ENCODE measurements at regions not wholly inside any gene's neighbourhood (a gene's known extent, or its start where the extent isn't known, plus 50 kb on each side); places are given as distances from the start of the nearest gene placed in this dataset.

DNA sequence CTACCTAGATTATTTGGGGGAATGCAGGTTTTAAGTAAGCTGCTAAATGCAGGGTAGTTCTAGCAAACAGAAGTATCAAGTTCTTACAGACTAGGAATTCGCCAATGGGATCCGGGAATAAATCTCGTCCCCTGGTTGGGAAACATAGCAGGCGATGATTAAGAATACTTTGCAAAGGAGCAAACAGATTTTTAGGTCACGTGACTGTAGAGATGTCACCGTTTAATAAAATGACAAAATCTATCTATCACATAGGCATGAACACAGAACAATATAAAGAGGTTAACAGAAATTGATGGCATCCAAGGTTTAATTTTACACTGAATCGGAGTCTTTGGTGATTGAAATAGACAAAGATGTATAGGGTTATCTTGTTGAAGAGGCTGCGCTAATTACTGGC lies 664.1 kb downstream of the BCL11A start:
- Histone ChIP-seq H3K4me3 (ENCODE audit: insufficient read depth, low read length, poor library complexity, severe bottlenecking) (no peak overlapping the region), H3K4me2 (ENCODE audit: low read depth, low read length, poor library complexity, severe bottlenecking) (no peak overlapping the region), H2AFZ (ENCODE audit: low read depth, low read length, severe bottlenecking) (no peak overlapping the region), H4K20me1 (ENCODE audit: low read depth, low read length) (no peaks in the 10 kb centered on the region), H3K27me3 (ENCODE audit: low read length) (no peaks in the 10 kb centered on the region), H3K9me2 (replicated peaks; ENCODE audit: insufficient read depth, low read length) (no peaks in the 10 kb centered on the region), H3K79me2 (ENCODE audit: insufficient read depth, low read length) (no peaks in the 10 kb centered on the region), H3K36me3 (ENCODE audit: low read length) (no peaks in the 10 kb centered on the region), H3K9ac (ENCODE audit: low read length) (no peak overlapping the region), H3K9me3 (ENCODE audit: insufficient read depth, low read length) (no peaks in the 10 kb centered on the region), H3F3A (ENCODE audit: insufficient read depth) (no peaks in the 10 kb centered on the region), H3K27ac (ENCODE audit: low read depth, low read length) (no peak overlapping the region)
- TF ChIP-seq EZH2phosphoT487 (conservative IDR thresholded peaks at IDR 0.05; ENCODE audit: low read length) = no peak
- TF ChIP-seq, protein P1, sequence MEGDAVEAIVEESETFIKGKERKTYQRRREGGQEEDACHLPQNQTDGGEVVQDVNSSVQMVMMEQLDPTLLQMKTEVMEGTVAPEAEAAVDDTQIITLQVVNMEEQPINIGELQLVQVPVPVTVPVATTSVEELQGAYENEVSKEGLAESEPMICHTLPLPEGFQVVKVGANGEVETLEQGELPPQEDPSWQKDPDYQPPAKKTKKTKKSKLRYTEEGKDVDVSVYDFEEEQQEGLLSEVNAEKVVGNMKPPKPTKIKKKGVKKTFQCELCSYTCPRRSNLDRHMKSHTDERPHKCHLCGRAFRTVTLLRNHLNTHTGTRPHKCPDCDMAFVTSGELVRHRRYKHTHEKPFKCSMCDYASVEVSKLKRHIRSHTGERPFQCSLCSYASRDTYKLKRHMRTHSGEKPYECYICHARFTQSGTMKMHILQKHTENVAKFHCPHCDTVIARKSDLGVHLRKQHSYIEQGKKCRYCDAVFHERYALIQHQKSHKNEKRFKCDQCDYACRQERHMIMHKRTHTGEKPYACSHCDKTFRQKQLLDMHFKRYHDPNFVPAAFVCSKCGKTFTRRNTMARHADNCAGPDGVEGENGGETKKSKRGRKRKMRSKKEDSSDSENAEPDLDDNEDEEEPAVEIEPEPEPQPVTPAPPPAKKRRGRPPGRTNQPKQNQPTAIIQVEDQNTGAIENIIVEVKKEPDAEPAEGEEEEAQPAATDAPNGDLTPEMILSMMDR (IDR thresholded peaks at IDR 0.05; ENCODE audit: insufficient read depth, low read length, poor library complexity, severe bottlenecking) = no peak

DNA sequence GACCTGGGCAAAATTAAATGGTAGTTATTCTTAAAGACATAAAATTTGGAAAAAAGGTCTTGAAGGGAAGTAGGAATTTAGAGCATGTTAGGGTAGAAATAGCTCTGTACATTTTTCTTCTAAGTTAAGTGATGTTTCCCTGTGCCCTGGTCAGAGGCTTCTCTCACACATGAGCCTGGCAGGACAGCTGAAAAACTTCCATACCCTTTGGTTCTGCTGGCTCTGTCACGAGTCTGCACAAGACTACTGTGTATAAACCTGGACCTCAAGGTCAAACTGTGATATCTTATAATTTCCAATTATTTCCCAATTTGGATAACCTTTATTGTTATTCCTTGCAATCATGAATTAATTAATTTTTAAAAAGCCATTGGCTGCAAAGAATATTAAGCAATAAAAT lies 664.7 kb downstream of the BCL11A start:
- TF ChIP-seq, protein P1 (IDR thresholded peaks at IDR 0.05; ENCODE audit: insufficient read depth, low read length, poor library complexity, severe bottlenecking) = no peak
- no peak for TF ChIP-seq EZH2phosphoT487 (conservative IDR thresholded peaks at IDR 0.05; ENCODE audit: low read length)
- Histone ChIP-seq H3K79me2 (ENCODE audit: insufficient read depth, low read length) (no peaks in the 10 kb centered on the region), H3K4me2 (ENCODE audit: low read depth, low read length, poor library complexity, severe bottlenecking) (no peak overlapping the region), H3K27ac (ENCODE audit: low read depth, low read length) (no peak overlapping the region), H2AFZ (ENCODE audit: low read depth, low read length, severe bottlenecking) (no peak overlapping the region), H3K9me3 (ENCODE audit: insufficient read depth, low read length) (no peaks in the 10 kb centered on the region), H3K36me3 (ENCODE audit: low read length) (no peaks in the 10 kb centered on the region), H3K4me3 (ENCODE audit: insufficient read depth, low read length, poor library complexity, severe bottlenecking) (no peak overlapping the region), H3F3A (ENCODE audit: insufficient read depth) (no peaks in the 10 kb centered on the region), H3K27me3 (ENCODE audit: low read length) (no peaks in the 10 kb centered on the region), H4K20me1 (ENCODE audit: low read depth, low read length) (no peaks in the 10 kb centered on the region), H3K9me2 (replicated peaks; ENCODE audit: insufficient read depth, low read length) (no peaks in the 10 kb centered on the region), H3K9ac (ENCODE audit: low read length) (no peak overlapping the region)

DNA sequence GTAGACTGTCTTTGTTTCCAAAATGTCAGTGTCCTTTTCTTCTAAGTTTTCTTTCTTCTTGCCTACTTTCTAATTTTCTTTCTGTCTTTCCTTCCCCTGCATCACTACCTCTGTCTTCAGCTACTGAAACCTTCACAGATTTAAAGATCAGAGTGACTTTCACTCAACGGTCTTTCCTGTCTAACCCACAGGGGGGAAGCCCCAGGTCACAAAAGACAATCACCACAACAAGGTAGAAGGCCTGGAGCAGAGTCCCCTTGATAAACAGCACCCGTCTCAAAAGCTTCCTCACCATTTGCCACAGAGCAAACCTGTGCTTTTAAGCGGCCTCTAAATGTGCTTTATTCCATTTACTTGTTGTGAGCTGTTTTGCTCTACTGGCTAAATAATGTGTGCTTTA lies 665.4 kb downstream of the BCL11A start:
- Histone ChIP-seq H3K4me3 (ENCODE audit: insufficient read depth, low read length, poor library complexity, severe bottlenecking) (no peak overlapping the region), H3K9me2 (replicated peaks; ENCODE audit: insufficient read depth, low read length) (no peaks in the 10 kb centered on the region), H2AFZ (ENCODE audit: low read depth, low read length, severe bottlenecking) (no peak overlapping the region), H3K9ac (ENCODE audit: low read length) (no peak overlapping the region), H3K79me2 (ENCODE audit: insufficient read depth, low read length) (no peaks in the 10 kb centered on the region), H3K9me3 (ENCODE audit: insufficient read depth, low read length) (no peaks in the 10 kb centered on the region), H3F3A (ENCODE audit: insufficient read depth) (no peaks in the 10 kb centered on the region), H3K36me3 (ENCODE audit: low read length) (no peaks in the 10 kb centered on the region), H3K27ac (ENCODE audit: low read depth, low read length) (peak overlapping the region; percentile 19; the same call in 1 of the 2 replicates), H3K27me3 (ENCODE audit: low read length) (no peaks in the 10 kb centered on the region), H3K4me2 (ENCODE audit: low read depth, low read length, poor library complexity, severe bottlenecking) (peak overlapping the region; percentile 12), H4K20me1 (ENCODE audit: low read depth, low read length) (no peaks in the 10 kb centered on the region)
- no peak for TF ChIP-seq EZH2phosphoT487 (conservative IDR thresholded peaks at IDR 0.05; ENCODE audit: low read length)
- TF ChIP-seq, protein P1 (IDR thresholded peaks at IDR 0.05; ENCODE audit: insufficient read depth, low read length, poor library complexity, severe bottlenecking) = peak; percentile 23
